ENCODE measurements at regions not wholly inside any gene's neighbourhood (a gene's known extent, or its start where the extent isn't known, plus 50 kb on each side); places are given as distances from the start of the nearest gene placed in this dataset.
A peak's percentile ranks its signal among the peaks of the same experiment; 100 is the strongest.

DNA sequence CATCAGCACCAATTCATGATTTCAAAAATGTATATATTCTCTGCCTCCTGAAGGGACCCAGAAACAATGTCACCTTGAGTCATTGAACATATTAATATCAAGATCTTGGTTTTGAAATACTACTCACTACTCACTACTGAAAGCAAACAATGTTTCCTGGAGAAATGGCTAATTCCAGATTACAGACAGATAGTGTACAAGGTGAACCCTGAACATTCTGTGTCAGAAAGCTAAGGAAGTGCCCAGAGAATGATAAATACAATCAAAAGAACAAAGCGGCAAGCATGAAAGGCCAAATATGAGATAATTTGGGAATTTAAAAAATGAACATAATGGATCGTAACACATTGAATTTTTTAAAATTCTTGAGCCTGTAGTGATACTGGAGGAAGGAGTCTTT lies 101.5 kb upstream of the TENT5A start (continued):
- no peak for TF ChIP-seq ZNF232 (CRISPR knock-in tag; IDR thresholded peaks at IDR 0.05)
- no peak for TF ChIP-seq PRRX2 (CRISPR knock-in tag; IDR thresholded peaks at IDR 0.05)
- TF ChIP-seq CREM (CRISPR knock-in tag; IDR thresholded peaks at IDR 0.05): no peak
- TF ChIP-seq, protein P1, sequence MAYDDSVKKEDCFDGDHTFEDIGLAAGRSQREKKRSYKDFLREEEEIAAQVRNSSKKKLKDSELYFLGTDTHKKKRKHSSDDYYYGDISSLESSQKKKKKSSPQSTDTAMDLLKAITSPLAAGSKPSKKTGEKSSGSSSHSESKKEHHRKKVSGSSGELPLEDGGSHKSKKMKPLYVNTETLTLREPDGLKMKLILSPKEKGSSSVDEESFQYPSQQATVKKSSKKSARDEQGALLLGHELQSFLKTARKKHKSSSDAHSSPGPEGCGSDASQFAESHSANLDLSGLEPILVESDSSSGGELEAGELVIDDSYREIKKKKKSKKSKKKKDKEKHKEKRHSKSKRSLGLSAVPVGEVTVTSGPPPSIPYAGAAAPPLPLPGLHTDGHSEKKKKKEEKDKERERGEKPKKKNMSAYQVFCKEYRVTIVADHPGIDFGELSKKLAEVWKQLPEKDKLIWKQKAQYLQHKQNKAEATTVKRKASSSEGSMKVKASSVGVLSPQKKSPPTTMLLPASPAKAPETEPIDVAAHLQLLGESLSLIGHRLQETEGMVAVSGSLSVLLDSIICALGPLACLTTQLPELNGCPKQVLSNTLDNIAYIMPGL (CRISPR knock-in tag; IDR thresholded peaks at IDR 0.05): no peak
- TF ChIP-seq STAT6 (CRISPR knock-in tag; conservative IDR thresholded peaks at IDR 0.05; ENCODE audit: low read depth): no peak

GRCh38 chr6:81849248-81849647 lies 96.8 kb upstream of the TENT5A start:
- Mint-ChIP-seq H3K27me3 (ENCODE audit: low read depth) (no peaks in the 10 kb centered on the region), H3K36me3 (no peaks in the 10 kb centered on the region), H3K9me3 (no peaks in the 10 kb centered on the region), H3K27ac (peak overlapping the region; percentile 30; the same call in 1 of the 2 replicates), H3K4me1 (no peaks in the 10 kb centered on the region), H3K4me3 (no peak overlapping the region)
- ChIA-PET CTCF (no interaction called here), POLR2A (no interaction called here)
- ATAC-seq (no peak), DNase-seq (ENCODE audit: low spot score) (no peak)
- TF ChIP-seq ZNF121 (CRISPR knock-in tag; IDR thresholded peaks at IDR 0.05): no peak
- no peak for TF ChIP-seq TP53 (CRISPR knock-in tag; IDR thresholded peaks at IDR 0.05)
- no peak for TF ChIP-seq JAZF1 (CRISPR knock-in tag; IDR thresholded peaks at IDR 0.05)
- no peak for TF ChIP-seq EMX1 (CRISPR knock-in tag; IDR thresholded peaks at IDR 0.05)
- TF ChIP-seq ATF3 (CRISPR knock-in tag; conservative IDR thresholded peaks at IDR 0.05): no peak

DNA sequence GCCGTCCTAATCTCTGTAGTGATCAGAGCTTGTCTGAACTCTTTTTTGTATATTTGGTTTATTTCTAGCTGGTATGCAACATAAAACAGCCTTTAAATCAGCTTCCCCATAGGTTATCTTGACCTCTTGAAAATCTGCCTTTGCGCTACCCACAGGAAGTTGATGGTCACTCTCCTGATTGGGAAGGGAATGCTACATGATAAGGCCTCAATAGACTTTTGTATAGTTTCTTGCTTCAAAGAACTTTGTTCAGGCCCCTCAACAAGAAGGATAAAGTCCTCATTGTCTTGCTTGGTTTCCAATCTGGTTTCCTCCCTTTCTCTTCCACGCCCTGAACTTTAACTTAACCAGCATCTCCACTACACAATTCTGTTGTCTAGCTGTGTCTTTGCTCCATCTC lies 95.4 kb upstream of the TENT5A start:
- ChIA-PET POLR2A (interaction anchor here (0.6 kb wide), 1 partner anchor 9 kb away, joined by 6 read pairs; no protein-coding TSS in a partner anchor), CTCF (no interaction called here)
- Mint-ChIP-seq H3K27ac (no peak overlapping the region), H3K4me3 (no peak overlapping the region), H3K9me3 (no peaks in the 10 kb centered on the region), H3K36me3 (no peaks in the 10 kb centered on the region), H3K4me1 (no peaks in the 10 kb centered on the region), H3K27me3 (ENCODE audit: low read depth) (no peaks in the 10 kb centered on the region)
- ATAC-seq (no peak), DNase-seq (ENCODE audit: low spot score) (no peak)
- TF ChIP-seq ZNF532 (CRISPR knock-in tag; IDR thresholded peaks at IDR 0.05; ENCODE audit: borderline replicate concordance) (no peak), CREB1 (CRISPR knock-in tag; IDR thresholded peaks at IDR 0.05) (no peak), FOXP1 (CRISPR knock-in tag; IDR thresholded peaks at IDR 0.05; ENCODE audit: borderline replicate concordance) (no peak), PRRX2 (CRISPR knock-in tag; IDR thresholded peaks at IDR 0.05) (no peak), ZNF263 (CRISPR knock-in tag; IDR thresholded peaks at IDR 0.05; ENCODE audit: low read depth) (no peak), GRHL2 (CRISPR knock-in tag; IDR thresholded peaks at IDR 0.05; ENCODE audit: insufficient replicate concordance, severe bottlenecking) (no peak), IRF1 (CRISPR knock-in tag; IDR thresholded peaks at IDR 0.05) (no peak), ZBTB43 (CRISPR knock-in tag; IDR thresholded peaks at IDR 0.05) (no peak), RELA (CRISPR knock-in tag; IDR thresholded peaks at IDR 0.05; ENCODE audit: borderline replicate concordance) (no peak), KAT7 (CRISPR knock-in tag; IDR thresholded peaks at IDR 0.05; ENCODE audit: borderline replicate concordance) (no peak)
- TF ChIP-seq, protein P2, sequence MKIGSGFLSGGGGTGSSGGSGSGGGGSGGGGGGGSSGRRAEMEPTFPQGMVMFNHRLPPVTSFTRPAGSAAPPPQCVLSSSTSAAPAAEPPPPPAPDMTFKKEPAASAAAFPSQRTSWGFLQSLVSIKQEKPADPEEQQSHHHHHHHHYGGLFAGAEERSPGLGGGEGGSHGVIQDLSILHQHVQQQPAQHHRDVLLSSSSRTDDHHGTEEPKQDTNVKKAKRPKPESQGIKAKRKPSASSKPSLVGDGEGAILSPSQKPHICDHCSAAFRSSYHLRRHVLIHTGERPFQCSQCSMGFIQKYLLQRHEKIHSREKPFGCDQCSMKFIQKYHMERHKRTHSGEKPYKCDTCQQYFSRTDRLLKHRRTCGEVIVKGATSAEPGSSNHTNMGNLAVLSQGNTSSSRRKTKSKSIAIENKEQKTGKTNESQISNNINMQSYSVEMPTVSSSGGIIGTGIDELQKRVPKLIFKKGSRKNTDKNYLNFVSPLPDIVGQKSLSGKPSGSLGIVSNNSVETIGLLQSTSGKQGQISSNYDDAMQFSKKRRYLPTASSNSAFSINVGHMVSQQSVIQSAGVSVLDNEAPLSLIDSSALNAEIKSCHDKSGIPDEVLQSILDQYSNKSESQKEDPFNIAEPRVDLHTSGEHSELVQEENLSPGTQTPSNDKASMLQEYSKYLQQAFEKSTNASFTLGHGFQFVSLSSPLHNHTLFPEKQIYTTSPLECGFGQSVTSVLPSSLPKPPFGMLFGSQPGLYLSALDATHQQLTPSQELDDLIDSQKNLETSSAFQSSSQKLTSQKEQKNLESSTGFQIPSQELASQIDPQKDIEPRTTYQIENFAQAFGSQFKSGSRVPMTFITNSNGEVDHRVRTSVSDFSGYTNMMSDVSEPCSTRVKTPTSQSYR (CRISPR knock-in tag; IDR thresholded peaks at IDR 0.05): no peak

Measured in WTC11 (cell line).